Lower leg skin (tissue), 3 donors: ENCODE measurements at regions not wholly inside any gene's neighbourhood (a gene's known extent, or its start where the extent isn't known, plus 50 kb on each side); places are given as distances from the start of the nearest gene placed in this dataset.

Experiments
- CTCF ChIP-seq, 3 donors: fragments of 450-650 bp; IDR thresholded peaks; one replicate each; pipeline ENCODE4 v1.5.1; 2016; ENCODE audit warnings: antibody characterized with exemption in 3 of 3, mild to moderate bottlenecking in 3 of 3, moderate library complexity in 2 of 3
- POLR2A ChIP-seq, 2 donors: fragments of 450-650 bp; IDR thresholded peaks; one replicate each; pipeline ENCODE4 v1.6.1; 2016 to 2017; ENCODE audit warnings: antibody characterized with exemption in 2 of 2, mild to moderate bottlenecking in 1 of 2, moderate library complexity in 1 of 2

DNA sequence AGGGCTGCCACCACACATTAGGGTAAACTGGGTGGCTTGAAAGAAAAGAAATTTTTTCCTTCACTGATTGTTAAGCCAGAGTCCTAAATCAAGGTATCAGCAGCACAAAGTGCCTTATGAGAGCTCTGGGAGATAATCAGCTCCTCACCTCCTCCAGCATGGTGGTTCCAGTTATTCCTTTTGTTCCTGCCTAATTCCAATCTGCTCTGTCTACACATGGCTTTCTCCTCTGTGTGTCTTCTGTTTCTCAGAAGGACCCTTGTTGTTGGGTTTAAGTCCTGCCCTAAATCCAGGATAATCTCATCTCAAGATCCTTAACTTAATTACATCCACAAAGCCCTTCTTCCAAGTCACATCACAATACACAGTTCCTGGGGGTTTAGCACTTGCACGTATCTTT is 1352.0 kb upstream of the CDH9 start:
- TF ChIP-seq CTCF (IDR thresholded peaks at IDR 0.05) (no peak), POLR2A (IDR thresholded peaks at IDR 0.05) (no peak)
